ENCODE measurements at regions not wholly inside any gene's neighbourhood (a gene's known extent, or its start where the extent isn't known, plus 50 kb on each side); places are given as distances from the start of the nearest gene placed in this dataset.

GRCh38 chr6:114398481-114398880 is 55.7 kb upstream of the HS3ST5 start:
- H3K9me3 Mint-ChIP-seq, result peaks cover 4% of the 10 kb centered on the region
- H3K36me3 Mint-ChIP-seq (ENCODE audit: insufficient read depth), result no peaks in the 10 kb centered on the region
- DNase-seq (ENCODE audit: low spot score in 2 of 2), result no peak
- no peak for ATAC-seq (replicated peaks; ENCODE audit: extremely low read depth, poor library complexity, severe bottlenecking)
- H3K4me3 Mint-ChIP-seq, result no peak overlapping the region
- no peaks in the 10 kb centered on the region for H3K27me3 Mint-ChIP-seq
- H3K27ac Mint-ChIP-seq (ENCODE audit: low read depth), result no peak overlapping the region
- no peaks in the 10 kb centered on the region for H3K4me1 Mint-ChIP-seq

Data from central memory CD8-positive, alpha-beta T cell (primary cell).